ENCODE measurements at regions not wholly inside any gene's neighbourhood (a gene's known extent, or its start where the extent isn't known, plus 50 kb on each side); places are given as distances from the start of the nearest gene placed in this dataset.

- no peak overlapping the region for H3K4me3 ChIP-seq (ENCODE audit: low read depth in 2 of 2, low read length in 1 of 2)
- WGBS (ENCODE audit: low lambda C conversion rate): 92% methylated on average over 16 of the region's 16 CpGs
- CTCF ChIA-PET: interaction anchor here (0.6 kb wide), 1 partner anchor 117 kb away, joined by 3 read pairs; no protein-coding TSS in a partner anchor
These were observed 310.6 kb downstream of the SEMA3D start for GRCh38 chr7:84876061-84876821.

GRCh38 chr7:84865560-84865959, 321.3 kb downstream of the SEMA3D start:
- no peak overlapping the region for H3K4me2 ChIP-seq
- no peaks in the 10 kb centered on the region for H3K79me2 ChIP-seq (ENCODE audit: insufficient read depth)
- H3K4me1 ChIP-seq (ENCODE audit: control insufficient read depth in 1 of 2, insufficient read depth in 2 of 2, low read depth in 1 of 2, low read length in 1 of 2): no peaks in the 10 kb centered on the region
- no peaks in the 10 kb centered on the region for H3K27me3 ChIP-seq (ENCODE audit: insufficient read depth)
- no peak overlapping the region for H3K4me3 ChIP-seq (ENCODE audit: low read depth in 2 of 2, low read length in 1 of 2)
- H3K27ac ChIP-seq (ENCODE audit: low read depth in 2 of 2, low read length in 1 of 2): no peak overlapping the region
- ChIA-PET CTCF (interaction anchor here (0.7 kb wide), 1 partner anchor 139 kb away, joined by 4 read pairs; no protein-coding TSS in a partner anchor), POLR2A (no interaction called here)
- no peaks in the 10 kb centered on the region for H4K20me1 ChIP-seq (ENCODE audit: insufficient read depth)
- 88% methylated on average over 1 of the region's 1 CpG for WGBS (ENCODE audit: low lambda C conversion rate)
- TF ChIP-seq REST (IDR thresholded peaks at IDR 0.05; ENCODE audit: low read depth, low read length) (no peak), RCOR1 (IDR thresholded peaks at IDR 0.05; ENCODE audit: low read length) (no peak), USF2 (IDR thresholded peaks at IDR 0.05; ENCODE audit: borderline replicate concordance, low read depth, low read length) (no peak), SMC3 (IDR thresholded peaks at IDR 0.05; ENCODE audit: low read depth, low read length) (no peak), IRF3 (IDR thresholded peaks at IDR 0.05; ENCODE audit: low read depth, low read length) (no peak), SIN3A (IDR thresholded peaks at IDR 0.05; ENCODE audit: borderline replicate concordance, low read depth, low read length) (no peak), EZH2phosphoT487 (IDR thresholded peaks at IDR 0.05; ENCODE audit: borderline replicate concordance, low read depth) (no peak), MAX (IDR thresholded peaks at IDR 0.05; ENCODE audit: low read depth) (no peak), NFIC (IDR thresholded peaks at IDR 0.05; ENCODE audit: borderline replicate concordance) (no peak), EP300 (IDR thresholded peaks at IDR 0.05; ENCODE audit: borderline replicate concordance in 1 of 2, low read depth in 1 of 2, low read length in 1 of 2) (no peak), RAD21 (IDR thresholded peaks at IDR 0.05; ENCODE audit: low read length) (no peak), NRF1 (IDR thresholded peaks at IDR 0.05; ENCODE audit: low read depth, low read length) (no peak), JUND (IDR thresholded peaks at IDR 0.05) (no peak), YY1 (IDR thresholded peaks at IDR 0.05; ENCODE audit: low read depth) (no peak)
- H3K36me3 ChIP-seq (replicated peaks in 1 of 2; ENCODE audit: control insufficient read depth in 1 of 2, insufficient read depth in 2 of 2, low read length in 1 of 2): no peaks in the 10 kb centered on the region
- no peak for DNase-seq
- no peaks in the 10 kb centered on the region for H3K9me2 ChIP-seq
- H2AFZ ChIP-seq (ENCODE audit: low read depth): no peak overlapping the region
- no peaks in the 10 kb centered on the region for H3K9me3 ChIP-seq
- H3K9ac ChIP-seq: no peak overlapping the region
- H3F3A ChIP-seq (replicated peaks; ENCODE audit: insufficient read depth): no peaks in the 10 kb centered on the region

More at GRCh38 chr7:84876061-84876821, 310.6 kb downstream of the SEMA3D start:
- no peak for DNase-seq
- no peaks in the 10 kb centered on the region for H3K9me3 ChIP-seq
- H3K27me3 ChIP-seq (ENCODE audit: insufficient read depth): no peaks in the 10 kb centered on the region
- POLR2A ChIA-PET: no interaction called here
- no peak overlapping the region for H3K4me2 ChIP-seq
- H2AFZ ChIP-seq (ENCODE audit: low read depth): no peak overlapping the region
- no peak overlapping the region for H3K27ac ChIP-seq (ENCODE audit: low read depth in 2 of 2, low read length in 1 of 2)
- H3K4me1 ChIP-seq (ENCODE audit: control insufficient read depth in 1 of 2, insufficient read depth in 2 of 2, low read depth in 1 of 2, low read length in 1 of 2): no peaks in the 10 kb centered on the region
- no peaks in the 10 kb centered on the region for H3K36me3 ChIP-seq (replicated peaks in 1 of 2; ENCODE audit: control insufficient read depth in 1 of 2, insufficient read depth in 2 of 2, low read length in 1 of 2)
- H4K20me1 ChIP-seq (ENCODE audit: insufficient read depth): no peaks in the 10 kb centered on the region
- TF ChIP-seq TEAD4 (IDR thresholded peaks at IDR 0.05; ENCODE audit: borderline replicate concordance, insufficient read depth) (no peak), ELF1 (IDR thresholded peaks at IDR 0.05) (no peak), EP300 (IDR thresholded peaks at IDR 0.05; ENCODE audit: borderline replicate concordance in 1 of 2, low read depth in 1 of 2, low read length in 1 of 2) (no peak), FOXM1 (IDR thresholded peaks at IDR 0.05; ENCODE audit: low read depth) (no peak)
- no peaks in the 10 kb centered on the region for H3K79me2 ChIP-seq (ENCODE audit: insufficient read depth)
- no peaks in the 10 kb centered on the region for H3K9me2 ChIP-seq
- no peaks in the 10 kb centered on the region for H3F3A ChIP-seq (replicated peaks; ENCODE audit: insufficient read depth)
- no peak overlapping the region for H3K9ac ChIP-seq
